ENCODE measurements at regions not wholly inside any gene's neighbourhood (a gene's known extent, or its start where the extent isn't known, plus 50 kb on each side); places are given as distances from the start of the nearest gene placed in this dataset.

GRCh38 chr5:34460496-34460895 is 195.6 kb upstream of the RAI14 start:
- Histone ChIP-seq H3K36me3 (ENCODE audit: insufficient read depth, low read length) (no peaks in the 10 kb centered on the region), H3K27ac (ENCODE audit: low read length) (no peak overlapping the region), H3F3A (ENCODE audit: insufficient read depth, low read length, poor library complexity, severe bottlenecking) (no peaks in the 10 kb centered on the region), H3K79me2 (replicated peaks; ENCODE audit: insufficient read depth, low read length) (no peaks in the 10 kb centered on the region), H3K27me3 (ENCODE audit: insufficient read depth, low read depth, low read length) (no peaks in the 10 kb centered on the region), H3K4me3 (ENCODE audit: low read length) (no peak overlapping the region), H4K20me1 (ENCODE audit: insufficient read depth) (no peaks in the 10 kb centered on the region), H3K4me2 (ENCODE audit: low read length) (no peak overlapping the region), H2AFZ (ENCODE audit: low read depth, low read length) (no peak overlapping the region), H3K9ac (ENCODE audit: low read length) (no peak overlapping the region), H3K9me2 (ENCODE audit: insufficient read depth, low read length) (no peaks in the 10 kb centered on the region), H3K9me3 (ENCODE audit: low read length) (no peaks in the 10 kb centered on the region)
- TF ChIP-seq SMC3 (conservative IDR thresholded peaks at IDR 0.05; ENCODE audit: poor library complexity) = no peak
- TF ChIP-seq EP300 (conservative IDR thresholded peaks at IDR 0.05; ENCODE audit: poor library complexity, severe bottlenecking) = no peak
- no peak for TF ChIP-seq RAD21 (conservative IDR thresholded peaks at IDR 0.05)
- TF ChIP-seq TAF1 (IDR thresholded peaks at IDR 0.05; ENCODE audit: low read depth) = no peak
- no peak for TF ChIP-seq REST (IDR thresholded peaks at IDR 0.05; ENCODE audit: borderline replicate concordance)
- TF ChIP-seq MXI1 (conservative IDR thresholded peaks at IDR 0.05; ENCODE audit: poor library complexity, severe bottlenecking) = no peak
- TF ChIP-seq, protein P1, sequence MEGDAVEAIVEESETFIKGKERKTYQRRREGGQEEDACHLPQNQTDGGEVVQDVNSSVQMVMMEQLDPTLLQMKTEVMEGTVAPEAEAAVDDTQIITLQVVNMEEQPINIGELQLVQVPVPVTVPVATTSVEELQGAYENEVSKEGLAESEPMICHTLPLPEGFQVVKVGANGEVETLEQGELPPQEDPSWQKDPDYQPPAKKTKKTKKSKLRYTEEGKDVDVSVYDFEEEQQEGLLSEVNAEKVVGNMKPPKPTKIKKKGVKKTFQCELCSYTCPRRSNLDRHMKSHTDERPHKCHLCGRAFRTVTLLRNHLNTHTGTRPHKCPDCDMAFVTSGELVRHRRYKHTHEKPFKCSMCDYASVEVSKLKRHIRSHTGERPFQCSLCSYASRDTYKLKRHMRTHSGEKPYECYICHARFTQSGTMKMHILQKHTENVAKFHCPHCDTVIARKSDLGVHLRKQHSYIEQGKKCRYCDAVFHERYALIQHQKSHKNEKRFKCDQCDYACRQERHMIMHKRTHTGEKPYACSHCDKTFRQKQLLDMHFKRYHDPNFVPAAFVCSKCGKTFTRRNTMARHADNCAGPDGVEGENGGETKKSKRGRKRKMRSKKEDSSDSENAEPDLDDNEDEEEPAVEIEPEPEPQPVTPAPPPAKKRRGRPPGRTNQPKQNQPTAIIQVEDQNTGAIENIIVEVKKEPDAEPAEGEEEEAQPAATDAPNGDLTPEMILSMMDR (IDR thresholded peaks at IDR 0.05; ENCODE audit: poor library complexity, severe bottlenecking) = no peak

- Histone ChIP-seq H3K4me3 (ENCODE audit: low read length) (no peak overlapping the region), H3K27ac (ENCODE audit: low read length) (no peak overlapping the region), H3K9me3 (ENCODE audit: low read length) (no peaks in the 10 kb centered on the region), H4K20me1 (ENCODE audit: insufficient read depth) (no peaks in the 10 kb centered on the region), H3K9me2 (ENCODE audit: insufficient read depth, low read length) (no peaks in the 10 kb centered on the region), H3K27me3 (ENCODE audit: insufficient read depth, low read depth, low read length) (no peaks in the 10 kb centered on the region), H3K36me3 (ENCODE audit: insufficient read depth, low read length) (no peaks in the 10 kb centered on the region), H3K9ac (ENCODE audit: low read length) (no peak overlapping the region), H3F3A (ENCODE audit: insufficient read depth, low read length, poor library complexity, severe bottlenecking) (no peaks in the 10 kb centered on the region), H2AFZ (ENCODE audit: low read depth, low read length) (no peak overlapping the region), H3K4me2 (ENCODE audit: low read length) (no peak overlapping the region), H3K79me2 (replicated peaks; ENCODE audit: insufficient read depth, low read length) (no peaks in the 10 kb centered on the region)
- no peak for TF ChIP-seq EZH2 (IDR thresholded peaks at IDR 0.05; ENCODE audit: borderline replicate concordance, insufficient read depth, low read length, poor library complexity, severe bottlenecking)
- TF ChIP-seq TAF1 (IDR thresholded peaks at IDR 0.05; ENCODE audit: low read depth) = no peak
- TF ChIP-seq, protein P1 (IDR thresholded peaks at IDR 0.05; ENCODE audit: poor library complexity, severe bottlenecking) = no peak
- no peak for TF ChIP-seq MXI1 (conservative IDR thresholded peaks at IDR 0.05; ENCODE audit: poor library complexity, severe bottlenecking)
- TF ChIP-seq RAD21 (conservative IDR thresholded peaks at IDR 0.05) = no peak
- no peak for TF ChIP-seq EP300 (conservative IDR thresholded peaks at IDR 0.05; ENCODE audit: poor library complexity, severe bottlenecking)
- no peak for TF ChIP-seq POLR2AphosphoS5 (IDR thresholded peaks at IDR 0.05)
- no peak for TF ChIP-seq REST (IDR thresholded peaks at IDR 0.05; ENCODE audit: borderline replicate concordance)
- no peak for TF ChIP-seq SMC3 (conservative IDR thresholded peaks at IDR 0.05; ENCODE audit: poor library complexity)
Measured at GRCh38 chr5:34464829-34465228, 191.3 kb upstream of the RAI14 start.

Measured in neural cell (in vitro differentiated cells).